ENCODE measurements at regions not wholly inside any gene's neighbourhood (a gene's known extent, or its start where the extent isn't known, plus 50 kb on each side); places are given as distances from the start of the nearest gene placed in this dataset.

- TF ChIP-seq POLR2A (IDR thresholded peaks at IDR 0.05) (no peak), CTCF (IDR thresholded peaks at IDR 0.05) (no peak)
These were observed 285.7 kb upstream of the SEL1L start for GRCh38 chr14:81819344-81819743.
